Testis (tissue), 2 donors: ENCODE measurements at regions not wholly inside any gene's neighbourhood (a gene's known extent, or its start where the extent isn't known, plus 50 kb on each side); places are given as distances from the start of the nearest gene placed in this dataset.

Experiments
- DNase-seq: peaks from one replicate; pipeline ENCODE4 v3.0.0-alpha.2; 2019
- H3K27ac ChIP-seq, 2 donors: fragments of 200-600 bp; sonication (generic); one replicate each; pipeline ENCODE4 v1.5.1; 2019
- H3K27me3 ChIP-seq: fragments of 200-600 bp; sonication (generic); one replicate; pipeline ENCODE4 v1.5.1; 2019
- H3K36me3 ChIP-seq: fragments of 200-600 bp; sonication (generic); one replicate; pipeline ENCODE4 v1.5.1; 2017; ENCODE audit warnings: low read depth; ENCODE audit errors: missing control alignments
- H3K4me1 ChIP-seq: fragments of 200-600 bp; sonication (generic); one replicate; pipeline ENCODE4 v1.5.1; 2019
- H3K4me3 ChIP-seq, 2 donors: fragments of 200-600 bp; sonication (generic); one replicate each; pipeline ENCODE4 v1.5.1; 2017 to 2019
- H3K9me3 ChIP-seq: fragments of 200-600 bp; sonication (generic); one replicate; pipeline ENCODE4 v1.5.1; 2017
- POLR2A ChIP-seq: fragments of 450-650 bp; IDR thresholded peaks from one replicate; pipeline ENCODE4 v1.6.1; 2017; ENCODE audit warnings: antibody characterized with exemption, mild to moderate bottlenecking, moderate library complexity
- WGBS, 2 donors: methylation state at CpG; one replicate each; pipeline ENCODE4 v1.1.5; 2018; 5-methylcytosine and 5-hydroxymethylcytosine counted together
- intact Hi-C: fragments of 100-400 bp; cut with DNase I; formaldehyde crosslinking; loops from one replicate; pipeline ENCODE4 v1.15.1; 2023; ENCODE audit warnings: low total_unique reads
- TF ChIP-seq, protein P1 (sequence below), 3 experiments: fragments of 450-650 bp in 2 of 3; fragments of 200-600 bp in 1 of 3; sonication (generic) in 1 of 3; IDR thresholded peaks; one replicate each; pipeline ENCODE4 v1.5.1; 2016 to 2019; ENCODE audit warnings: antibody characterized with exemption in 3 of 3, mild to moderate bottlenecking in 2 of 3, moderate library complexity in 1 of 3

DNA sequence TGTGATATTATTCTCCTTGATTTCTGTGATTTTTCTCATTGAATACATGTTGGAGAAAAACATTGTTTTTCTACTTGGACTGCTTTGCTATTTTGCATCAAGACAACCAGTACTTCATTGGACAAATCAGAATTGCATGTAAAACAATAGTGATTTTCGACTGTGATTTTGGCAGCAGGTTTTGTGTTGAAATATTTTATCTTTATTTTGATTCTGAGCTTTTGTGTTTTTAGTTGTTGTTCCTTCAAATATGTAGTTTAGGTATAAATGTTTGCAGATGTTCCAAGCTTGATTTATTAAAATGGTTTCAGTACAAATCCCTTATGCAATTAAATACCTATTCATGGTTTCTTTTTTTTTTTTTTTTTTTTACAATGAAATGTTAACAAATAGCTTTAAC, 754.1 kb downstream of the DOK5 start:
- Histone ChIP-seq H3K36me3 (no peaks in the 10 kb centered on the region), H3K27ac (no peak overlapping the region), H3K4me1 (no peaks in the 10 kb centered on the region), H3K27me3 (no peaks in the 10 kb centered on the region), H3K9me3 (no peaks in the 10 kb centered on the region), H3K4me3 (no peak overlapping the region)
- 66 to 73% methylated on average over 1 of the region's 1 CpG for WGBS, 2 donors
- intact Hi-C loops, result no loop called here
- no peak for DNase-seq
- no peak for TF ChIP-seq POLR2A
- TF ChIP-seq, protein P1, sequence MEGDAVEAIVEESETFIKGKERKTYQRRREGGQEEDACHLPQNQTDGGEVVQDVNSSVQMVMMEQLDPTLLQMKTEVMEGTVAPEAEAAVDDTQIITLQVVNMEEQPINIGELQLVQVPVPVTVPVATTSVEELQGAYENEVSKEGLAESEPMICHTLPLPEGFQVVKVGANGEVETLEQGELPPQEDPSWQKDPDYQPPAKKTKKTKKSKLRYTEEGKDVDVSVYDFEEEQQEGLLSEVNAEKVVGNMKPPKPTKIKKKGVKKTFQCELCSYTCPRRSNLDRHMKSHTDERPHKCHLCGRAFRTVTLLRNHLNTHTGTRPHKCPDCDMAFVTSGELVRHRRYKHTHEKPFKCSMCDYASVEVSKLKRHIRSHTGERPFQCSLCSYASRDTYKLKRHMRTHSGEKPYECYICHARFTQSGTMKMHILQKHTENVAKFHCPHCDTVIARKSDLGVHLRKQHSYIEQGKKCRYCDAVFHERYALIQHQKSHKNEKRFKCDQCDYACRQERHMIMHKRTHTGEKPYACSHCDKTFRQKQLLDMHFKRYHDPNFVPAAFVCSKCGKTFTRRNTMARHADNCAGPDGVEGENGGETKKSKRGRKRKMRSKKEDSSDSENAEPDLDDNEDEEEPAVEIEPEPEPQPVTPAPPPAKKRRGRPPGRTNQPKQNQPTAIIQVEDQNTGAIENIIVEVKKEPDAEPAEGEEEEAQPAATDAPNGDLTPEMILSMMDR (IDR thresholded peaks at IDR 0.05), result no peak

DNA sequence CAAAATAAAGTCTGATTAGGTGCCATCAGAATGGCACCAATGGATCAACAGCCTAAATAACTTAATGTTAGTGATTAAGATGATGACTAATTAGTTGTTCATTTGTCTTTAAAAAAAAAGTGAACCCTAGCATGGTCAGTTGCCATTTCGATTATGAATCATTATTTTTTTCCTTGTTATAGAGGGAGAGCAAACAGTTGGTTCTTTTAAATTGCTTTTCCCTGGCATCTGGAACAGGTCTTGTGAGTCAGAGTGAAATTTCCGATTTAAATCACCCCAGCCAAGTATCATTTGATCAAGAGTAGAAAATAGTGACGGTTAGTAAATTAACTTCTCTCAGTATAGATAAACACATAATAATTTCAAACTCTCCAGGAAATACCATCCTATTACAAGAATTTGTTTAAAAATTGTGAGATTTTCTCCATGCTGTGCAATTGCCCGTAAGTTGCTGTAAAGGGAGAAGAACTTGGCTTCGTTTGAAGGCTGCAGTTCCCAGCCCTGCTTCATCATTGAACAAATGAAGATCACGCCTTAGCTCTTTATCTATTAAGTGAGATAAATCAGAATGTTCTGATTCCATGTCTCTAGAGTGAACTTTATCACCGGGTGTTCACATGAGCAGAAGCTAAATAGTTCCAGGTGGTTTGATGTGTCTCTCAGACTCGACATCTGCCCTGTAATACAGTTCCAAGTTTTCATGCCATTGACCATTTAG, 741.3 kb downstream of the DOK5 start:
- no peak for DNase-seq
- intact Hi-C loops, result no loop called here
- H3K4me3 ChIP-seq, result no peak overlapping the region
- H3K9me3 ChIP-seq, result no peaks in the 10 kb centered on the region
- 47 to 49% methylated on average over 8 of the region's 8 CpGs for WGBS, 2 donors
- TF ChIP-seq, protein P1 (IDR thresholded peaks at IDR 0.05), result no peak
- TF ChIP-seq POLR2A, result no peak
- H3K4me1 ChIP-seq, result no peaks in the 10 kb centered on the region
- H3K36me3 ChIP-seq, result no peaks in the 10 kb centered on the region
- H3K27ac ChIP-seq, result no peak overlapping the region
- no peaks in the 10 kb centered on the region for H3K27me3 ChIP-seq

DNA sequence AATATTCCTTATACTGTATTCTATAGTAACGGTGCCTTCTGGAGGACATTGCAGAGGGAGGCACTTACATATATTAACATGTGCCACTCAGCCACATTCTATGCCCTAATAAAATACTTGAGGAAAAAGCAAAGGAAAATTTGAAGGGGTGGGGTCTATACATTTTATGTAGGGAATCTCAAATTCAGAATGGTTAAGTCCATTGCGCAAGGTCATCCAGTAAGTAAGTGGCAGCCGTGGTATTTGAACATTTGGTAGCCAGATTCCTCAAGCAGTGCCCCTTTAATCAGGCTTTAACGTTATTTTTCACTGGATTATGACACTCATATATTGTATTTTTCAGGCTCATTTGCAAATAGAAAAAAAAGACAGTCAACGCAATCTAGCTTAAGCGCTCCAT, 738.3 kb downstream of the DOK5 start:
- Histone ChIP-seq H3K36me3 (no peaks in the 10 kb centered on the region), H3K27ac (no peak overlapping the region), H3K4me3 (no peak overlapping the region), H3K9me3 (no peaks in the 10 kb centered on the region), H3K27me3 (no peaks in the 10 kb centered on the region), H3K4me1 (no peaks in the 10 kb centered on the region)
- TF ChIP-seq, protein P1 (IDR thresholded peaks at IDR 0.05), result no peak
- no peak for TF ChIP-seq POLR2A
- intact Hi-C loops, result no loop called here
- DNase-seq, result no peak
- 78 to 81% methylated on average over 6 of the region's 6 CpGs for WGBS, 2 donors

DNA sequence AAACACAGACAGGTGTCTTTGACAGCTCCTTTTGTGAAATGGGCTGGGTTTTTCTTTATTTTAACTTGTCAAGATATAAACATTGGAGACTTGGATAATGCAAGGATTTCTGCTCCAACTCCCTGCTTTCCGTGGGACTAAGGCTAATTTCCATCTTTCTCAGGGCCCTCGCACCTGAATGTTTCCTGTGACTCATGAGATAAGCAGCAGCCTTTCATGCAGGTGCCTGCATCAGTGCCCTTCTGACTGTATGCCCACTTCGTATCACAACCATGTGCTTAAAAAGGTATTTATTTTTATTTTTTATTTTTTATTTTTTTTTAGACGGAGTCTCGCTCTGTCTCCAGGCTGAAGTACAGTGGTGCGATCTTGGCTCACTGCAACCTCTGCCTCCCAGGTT, 736.1 kb downstream of the DOK5 start:
- no peaks in the 10 kb centered on the region for H3K4me1 ChIP-seq
- no peak for TF ChIP-seq POLR2A
- 75 to 80% methylated on average over 6 of the region's 6 CpGs for WGBS, 2 donors
- intact Hi-C loops, result no loop called here
- H3K4me3 ChIP-seq, result no peak overlapping the region
- no peak overlapping the region for H3K27ac ChIP-seq
- no peaks in the 10 kb centered on the region for H3K27me3 ChIP-seq
- no peaks in the 10 kb centered on the region for H3K36me3 ChIP-seq
- DNase-seq, result no peak
- no peaks in the 10 kb centered on the region for H3K9me3 ChIP-seq

DNA sequence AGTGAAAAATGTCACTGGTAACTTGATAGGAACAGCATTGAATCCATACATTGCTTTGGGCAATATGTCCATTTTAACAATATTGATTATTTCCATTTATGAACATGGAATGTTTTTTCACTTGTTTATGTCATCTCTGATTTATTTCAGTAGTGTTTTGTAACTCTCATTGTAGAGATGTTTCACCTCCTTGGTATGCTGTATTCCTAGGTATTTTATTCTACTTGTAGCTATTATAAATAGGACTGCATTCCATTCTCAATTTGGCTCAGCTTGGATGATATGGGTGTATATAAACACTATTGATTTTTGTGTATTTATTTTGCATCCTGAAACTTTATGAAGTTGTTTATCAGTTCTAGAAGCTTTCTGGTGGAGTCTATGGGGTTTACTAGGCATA, 730.3 kb downstream of the DOK5 start:
- no peaks in the 10 kb centered on the region for H3K9me3 ChIP-seq
- H3K4me3 ChIP-seq, result no peak overlapping the region
- no peaks in the 10 kb centered on the region for H3K36me3 ChIP-seq
- intact Hi-C loops, result no loop called here
- H3K4me1 ChIP-seq, result no peaks in the 10 kb centered on the region
- no peak for TF ChIP-seq POLR2A
- TF ChIP-seq, protein P1 (IDR thresholded peaks at IDR 0.05), result no peak
- DNase-seq, result no peak
- H3K27ac ChIP-seq, result no peak overlapping the region
- no peaks in the 10 kb centered on the region for H3K27me3 ChIP-seq
